ENCODE measurements at regions not wholly inside any gene's neighbourhood (a gene's known extent, or its start where the extent isn't known, plus 50 kb on each side); places are given as distances from the start of the nearest gene placed in this dataset.

DNA sequence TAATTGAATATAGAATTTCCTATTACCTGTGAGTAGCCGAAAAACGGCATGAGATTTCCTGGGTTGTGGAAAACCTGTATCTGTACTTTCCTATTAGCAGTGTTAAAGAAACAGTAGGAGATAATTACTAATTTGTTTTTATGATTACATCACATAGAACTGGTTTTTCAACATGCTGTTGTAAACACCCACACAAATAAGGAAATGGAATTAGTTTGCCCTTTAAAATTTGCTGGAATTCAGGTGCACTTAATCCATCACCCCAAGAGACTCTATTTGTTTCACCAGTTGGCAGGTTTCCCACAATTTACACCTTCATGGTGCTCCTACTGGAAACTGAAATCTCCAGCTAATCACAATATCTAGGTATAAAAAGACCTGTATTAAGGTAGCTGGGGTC lies 274.1 kb upstream of the SLC8A1 start:
- DNase-seq (ENCODE audit: low read depth) = no peak
- TF ChIP-seq, protein P1, sequence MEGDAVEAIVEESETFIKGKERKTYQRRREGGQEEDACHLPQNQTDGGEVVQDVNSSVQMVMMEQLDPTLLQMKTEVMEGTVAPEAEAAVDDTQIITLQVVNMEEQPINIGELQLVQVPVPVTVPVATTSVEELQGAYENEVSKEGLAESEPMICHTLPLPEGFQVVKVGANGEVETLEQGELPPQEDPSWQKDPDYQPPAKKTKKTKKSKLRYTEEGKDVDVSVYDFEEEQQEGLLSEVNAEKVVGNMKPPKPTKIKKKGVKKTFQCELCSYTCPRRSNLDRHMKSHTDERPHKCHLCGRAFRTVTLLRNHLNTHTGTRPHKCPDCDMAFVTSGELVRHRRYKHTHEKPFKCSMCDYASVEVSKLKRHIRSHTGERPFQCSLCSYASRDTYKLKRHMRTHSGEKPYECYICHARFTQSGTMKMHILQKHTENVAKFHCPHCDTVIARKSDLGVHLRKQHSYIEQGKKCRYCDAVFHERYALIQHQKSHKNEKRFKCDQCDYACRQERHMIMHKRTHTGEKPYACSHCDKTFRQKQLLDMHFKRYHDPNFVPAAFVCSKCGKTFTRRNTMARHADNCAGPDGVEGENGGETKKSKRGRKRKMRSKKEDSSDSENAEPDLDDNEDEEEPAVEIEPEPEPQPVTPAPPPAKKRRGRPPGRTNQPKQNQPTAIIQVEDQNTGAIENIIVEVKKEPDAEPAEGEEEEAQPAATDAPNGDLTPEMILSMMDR (IDR thresholded peaks at IDR 0.05; ENCODE audit: insufficient read depth, low read depth, low read length, missing control alignments) = no peak

DNA sequence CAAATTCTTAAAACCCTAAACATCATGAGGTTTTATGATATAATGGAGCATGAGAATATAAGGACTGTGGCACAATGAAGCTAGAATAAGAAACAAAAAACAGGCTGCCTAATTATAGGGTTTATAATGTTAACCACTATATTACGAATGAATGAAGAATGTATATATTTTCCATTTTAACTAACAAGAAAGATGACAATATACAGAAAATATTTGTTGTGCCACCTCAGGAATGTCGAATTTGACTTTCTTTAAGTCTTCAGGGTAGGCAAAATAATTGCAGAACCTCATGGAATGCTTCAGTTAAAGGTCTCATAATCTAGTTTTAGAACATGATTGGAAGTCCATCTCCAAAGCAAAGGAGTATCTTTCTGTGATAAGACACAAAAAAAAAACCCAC lies 282.9 kb upstream of the SLC8A1 start:
- no peak for DNase-seq (ENCODE audit: low read depth)
- TF ChIP-seq, protein P1 (IDR thresholded peaks at IDR 0.05; ENCODE audit: insufficient read depth, low read depth, low read length, missing control alignments) = no peak
- no peak overlapping the region for H3K4me3 ChIP-seq (ENCODE audit: low read depth, low read length)

More for the DNA sequence above, 274.1 kb upstream of the SLC8A1 start:
- no peak overlapping the region for H3K4me3 ChIP-seq (ENCODE audit: low read depth, low read length)

DNA sequence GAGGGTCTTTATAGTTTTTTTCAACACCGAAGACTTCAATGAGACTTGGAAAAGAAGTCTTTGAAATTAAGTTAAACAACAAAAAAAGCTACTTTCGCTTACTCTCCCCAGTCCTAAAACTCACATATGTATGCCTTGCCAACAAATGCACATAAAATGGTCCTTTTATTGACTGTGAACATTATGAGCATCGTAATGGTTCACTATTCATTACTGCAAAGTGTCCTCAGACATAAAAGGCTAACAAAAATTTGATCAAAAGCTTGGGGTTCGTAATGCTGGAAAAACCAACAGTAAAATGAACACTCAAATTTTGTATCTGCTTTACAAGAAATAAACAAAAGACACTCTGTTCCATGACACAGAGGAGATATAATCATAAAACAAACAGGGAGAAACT lies 285.3 kb upstream of the SLC8A1 start:
- no peak for DNase-seq (ENCODE audit: low read depth)
- no peak overlapping the region for H3K4me3 ChIP-seq (ENCODE audit: low read depth, low read length)
- TF ChIP-seq, protein P1 (IDR thresholded peaks at IDR 0.05; ENCODE audit: insufficient read depth, low read depth, low read length, missing control alignments) = no peak

DNA sequence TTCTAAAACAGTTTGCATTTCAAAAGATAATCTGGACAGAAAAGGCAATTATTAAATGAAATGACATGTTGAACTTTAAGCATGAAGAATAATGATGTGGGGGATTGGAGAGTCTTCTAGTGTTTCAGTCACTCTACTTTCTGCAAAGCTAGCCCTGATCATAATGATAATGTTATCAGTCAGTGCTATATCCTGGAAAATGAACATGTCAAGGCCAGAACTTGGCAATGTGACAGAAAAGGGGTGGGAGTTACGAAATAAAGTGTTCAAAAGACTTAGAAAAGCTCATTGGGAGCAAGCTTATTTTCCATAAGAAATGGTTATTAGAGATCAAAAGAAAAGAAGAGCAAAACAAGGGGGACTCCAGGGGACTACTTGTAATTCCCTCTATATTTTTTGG lies 288.5 kb upstream of the SLC8A1 start:
- H3K4me3 ChIP-seq (ENCODE audit: low read depth, low read length) = no peak overlapping the region
- DNase-seq (ENCODE audit: low read depth) = no peak
- TF ChIP-seq, protein P1 (IDR thresholded peaks at IDR 0.05; ENCODE audit: insufficient read depth, low read depth, low read length, missing control alignments) = no peak

DNA sequence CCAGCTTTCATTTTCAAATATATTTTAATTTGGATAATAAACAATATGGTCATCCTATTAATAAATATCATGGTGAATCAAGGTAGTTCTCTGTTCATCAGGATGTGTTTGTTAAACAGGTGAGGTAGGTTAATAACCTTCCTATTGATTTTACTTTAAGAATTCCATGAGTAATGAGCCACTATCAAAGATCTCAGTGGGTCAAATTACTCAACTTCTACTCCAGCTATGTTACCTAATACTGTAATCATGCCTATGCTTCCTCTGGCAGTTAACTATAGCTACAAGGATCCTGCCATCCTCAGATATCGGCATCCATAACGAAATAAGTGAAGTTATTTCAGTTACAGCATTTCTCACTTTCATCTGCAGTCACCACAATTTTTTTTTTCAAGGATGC lies 289.6 kb upstream of the SLC8A1 start:
- DNase-seq (ENCODE audit: low read depth) = no peak
- TF ChIP-seq, protein P1 (IDR thresholded peaks at IDR 0.05; ENCODE audit: insufficient read depth, low read depth, low read length, missing control alignments) = no peak
- no peak overlapping the region for H3K4me3 ChIP-seq (ENCODE audit: low read depth, low read length)

DNA sequence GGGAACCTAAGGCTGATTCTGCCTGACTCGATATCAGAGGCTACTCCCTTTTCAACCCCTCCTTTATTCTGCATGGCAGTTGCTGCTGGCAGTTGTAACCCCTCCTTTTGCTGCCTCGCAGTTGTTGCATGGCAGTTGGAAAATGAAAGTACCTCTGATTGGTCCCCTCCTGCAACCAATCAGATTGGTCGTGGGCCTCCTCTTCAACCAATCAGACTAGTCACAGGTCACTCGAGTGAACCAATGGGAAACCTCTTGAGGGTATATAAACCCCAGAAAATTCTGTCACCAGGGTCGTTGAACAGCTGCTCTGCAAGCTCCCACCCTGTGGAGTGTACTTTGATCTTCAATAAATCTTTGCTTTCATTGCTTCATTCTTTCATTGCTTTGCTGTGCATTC lies 294.3 kb upstream of the SLC8A1 start:
- H3K4me3 ChIP-seq (ENCODE audit: low read depth, low read length) = no peak overlapping the region
- peak; percentile 36 for DNase-seq (ENCODE audit: low read depth)
- TF ChIP-seq, protein P1 (IDR thresholded peaks at IDR 0.05; ENCODE audit: insufficient read depth, low read depth, low read length, missing control alignments) = no peak

DNA sequence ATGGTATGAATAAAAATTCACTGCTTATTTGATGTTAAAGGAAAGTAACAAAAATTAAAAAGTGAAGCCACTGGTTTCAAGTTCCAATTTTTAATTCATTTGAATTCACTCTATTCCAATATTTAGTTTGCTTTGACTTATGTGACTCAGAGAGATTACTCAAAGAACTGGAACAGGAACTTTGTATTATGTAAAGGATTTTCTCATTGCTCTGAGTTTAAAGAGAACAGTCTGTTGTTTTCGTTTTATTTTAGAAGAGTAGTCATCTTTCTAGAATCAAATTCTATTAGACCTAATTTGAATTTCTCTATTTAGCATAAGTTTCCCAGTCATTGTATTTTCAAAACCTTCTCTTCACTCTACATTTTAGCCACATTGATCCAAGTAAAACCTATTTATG lies 300.1 kb upstream of the SLC8A1 start:
- no peak overlapping the region for H3K4me3 ChIP-seq (ENCODE audit: low read depth, low read length)
- DNase-seq (ENCODE audit: low read depth) = no peak
- TF ChIP-seq, protein P1 (IDR thresholded peaks at IDR 0.05; ENCODE audit: insufficient read depth, low read depth, low read length, missing control alignments) = no peak

Data from GM12865 (cell line).